ENCODE measurements at regions not wholly inside any gene's neighbourhood (a gene's known extent, or its start where the extent isn't known, plus 50 kb on each side); places are given as distances from the start of the nearest gene placed in this dataset.
A peak's percentile ranks its signal among the peaks of the same experiment; 100 is the strongest.

- no peaks in the 10 kb centered on the region for H3K36me3 Mint-ChIP-seq
- CTCF ChIA-PET, result no interaction called here
- intact Hi-C loops (cut with micrococcal nuclease), result no loop called here
- H3K27ac Mint-ChIP-seq, result no peak overlapping the region
- DNase-seq, result no peak
- H3K4me3 Mint-ChIP-seq, result no peak overlapping the region
- POLR2A ChIA-PET, result no interaction called here
- H3K27me3 Mint-ChIP-seq, result no peaks in the 10 kb centered on the region
- H3K4me1 Mint-ChIP-seq (ENCODE audit: low read depth), result peaks cover 41% of the 10 kb centered on the region
- no peaks in the 10 kb centered on the region for H3K9me3 Mint-ChIP-seq
These were observed 57.0 kb upstream of the MSN start for GRCh38 chrX:65610481-65610880.

DNA sequence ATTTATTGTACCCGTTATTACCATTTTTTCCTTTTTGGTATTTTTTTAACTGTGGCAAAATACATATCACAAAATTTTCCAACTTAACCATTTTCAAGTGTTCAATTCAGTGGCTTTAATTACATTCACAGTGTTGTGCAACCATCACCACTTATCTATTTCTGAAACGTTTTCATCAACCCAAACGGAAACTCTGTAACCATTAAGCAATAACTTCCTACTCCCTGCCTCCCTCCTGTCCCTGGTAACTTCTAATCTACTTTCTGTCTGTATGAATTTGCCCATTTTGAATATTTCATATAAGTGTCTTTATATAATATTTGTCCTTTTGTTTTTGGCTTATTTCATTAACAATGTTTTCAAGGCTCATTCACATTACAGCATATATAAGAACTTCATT lies 57.4 kb upstream of the MSN start:
- Mint-ChIP-seq H3K27ac (no peak overlapping the region), H3K27me3 (no peaks in the 10 kb centered on the region), H3K36me3 (no peaks in the 10 kb centered on the region), H3K4me3 (no peak overlapping the region), H3K4me1 (ENCODE audit: low read depth) (peaks cover 45% of the 10 kb centered on the region), H3K9me3 (no peaks in the 10 kb centered on the region)
- DNase-seq, result no peak
- CTCF ChIA-PET, result no interaction called here
- intact Hi-C loops (cut with micrococcal nuclease), result no loop called here
- POLR2A ChIA-PET, result no interaction called here

DNA sequence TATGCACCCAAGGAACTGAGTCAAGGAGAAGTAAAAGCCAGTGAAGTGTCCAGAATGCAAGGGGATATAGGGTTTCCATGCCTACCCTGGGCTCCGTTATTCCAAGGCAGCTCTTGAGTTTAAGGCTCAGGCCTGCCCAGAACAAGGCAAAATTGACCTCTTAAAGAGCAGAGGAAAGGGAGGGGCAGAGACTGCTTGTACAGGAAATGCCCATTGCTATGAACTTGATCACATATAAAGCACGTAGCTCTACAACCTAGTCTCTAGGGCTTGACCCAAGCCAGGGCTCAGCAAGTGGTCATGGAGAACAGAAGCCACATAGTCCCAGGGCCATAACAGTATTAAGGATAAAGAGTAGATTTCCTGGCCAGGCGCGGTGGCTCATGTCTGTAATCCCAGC lies 58.2 kb upstream of the MSN start:
- Mint-ChIP-seq H3K9me3 (no peaks in the 10 kb centered on the region), H3K4me1 (ENCODE audit: low read depth) (peaks cover 53% of the 10 kb centered on the region), H3K4me3 (no peak overlapping the region), H3K27me3 (no peaks in the 10 kb centered on the region), H3K36me3 (no peaks in the 10 kb centered on the region), H3K27ac (no peak overlapping the region)
- intact Hi-C loops (cut with micrococcal nuclease), result no loop called here
- ChIA-PET CTCF (interaction anchor here (1.4 kb wide), 1 partner anchor 58 kb away, joined by 3 read pairs; the partner anchor contains the start of gene MSN), POLR2A (interaction anchor here (0.8 to 1.1 kb wide), 2 partner anchors 13 to 89 kb away, joined by 3 to 4 read pairs; no protein-coding TSS in a partner anchor)
- DNase-seq, result no peak

DNA sequence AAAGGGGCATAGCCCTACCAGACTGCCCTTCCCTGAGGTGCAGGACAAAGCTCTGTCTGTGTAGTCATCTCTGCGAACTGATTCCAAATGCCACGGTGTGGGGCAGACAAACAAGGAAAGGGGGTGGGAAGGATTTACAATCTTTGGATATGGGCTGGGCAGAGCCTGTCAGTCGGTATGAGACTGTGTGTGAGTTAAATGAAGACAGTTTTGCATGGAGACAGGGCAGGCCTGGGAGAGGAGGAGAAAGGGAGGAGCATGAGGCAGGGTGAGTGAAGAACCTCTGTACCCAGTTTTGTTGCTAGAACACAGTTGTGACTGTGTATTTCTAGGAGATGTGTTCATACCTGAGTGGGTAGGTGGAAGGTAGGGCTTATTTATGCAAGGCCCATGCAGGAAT lies 59.4 kb upstream of the MSN start:
- Mint-ChIP-seq H3K9me3 (no peaks in the 10 kb centered on the region), H3K4me3 (no peak overlapping the region), H3K36me3 (no peaks in the 10 kb centered on the region), H3K27me3 (no peaks in the 10 kb centered on the region), H3K27ac (peak overlapping the region; percentile 71), H3K4me1 (ENCODE audit: low read depth) (peaks cover 55% of the 10 kb centered on the region)
- DNase-seq, result no peak
- POLR2A ChIA-PET, result interaction anchor here (1.0 to 1.1 kb wide), 2 partner anchors 36 to 90 kb away, joined by 3 read pairs; no protein-coding TSS in a partner anchor
- intact Hi-C loops (cut with micrococcal nuclease), result no loop called here
- CTCF ChIA-PET, result no interaction called here

GRCh38 chrX:65607070-65607742 lies 60.2 kb upstream of the MSN start:
- Mint-ChIP-seq H3K27ac (peak overlapping the region; percentile 82), H3K36me3 (no peaks in the 10 kb centered on the region), H3K9me3 (no peaks in the 10 kb centered on the region), H3K4me3 (peak overlapping the region; percentile 20), H3K27me3 (no peaks in the 10 kb centered on the region), H3K4me1 (ENCODE audit: low read depth) (peaks cover 64% of the 10 kb centered on the region)
- intact Hi-C loops (cut with micrococcal nuclease), result loop anchor here (1.0 kb wide), 1 partner anchor 12 kb away; no protein-coding TSS in a partner anchor
- peak; percentile 47 for DNase-seq
- ChIA-PET POLR2A (interaction anchor here (1.0 to 2.1 kb wide), 2 partner anchors 11 to 51 kb away, joined by 3 to 13 read pairs; no protein-coding TSS in a partner anchor), CTCF (interaction anchor here (0.6 to 1.6 kb wide), 3 partner anchors 11 to 66 kb away, joined by 3 to 5 read pairs (median 5); no protein-coding TSS in a partner anchor)

- intact Hi-C loops (cut with micrococcal nuclease), result no loop called here
- peaks cover 77% of the 10 kb centered on the region for H3K4me1 Mint-ChIP-seq (ENCODE audit: low read depth)
- no peaks in the 10 kb centered on the region for H3K27me3 Mint-ChIP-seq
- peak overlapping the region; percentile 91 for H3K27ac Mint-ChIP-seq
- no peaks in the 10 kb centered on the region for H3K9me3 Mint-ChIP-seq
- no peak for DNase-seq
- H3K4me3 Mint-ChIP-seq, result no peak overlapping the region
- POLR2A ChIA-PET, result interaction anchor here (1.3 to 1.8 kb wide), 3 partner anchors 62 to 67 kb away, joined by 3 to 9 read pairs (median 5); partner anchors contain the start of gene MSN
- H3K36me3 Mint-ChIP-seq, result no peaks in the 10 kb centered on the region
- CTCF ChIA-PET, result interaction anchor here (0.9 to 1.6 kb wide), 4 partner anchors 10 to 119 kb away, joined by 3 to 6 read pairs (median 3); no protein-coding TSS in a partner anchor
These were observed 65.3 kb upstream of the MSN start for GRCh38 chrX:65602221-65602560.

DNA sequence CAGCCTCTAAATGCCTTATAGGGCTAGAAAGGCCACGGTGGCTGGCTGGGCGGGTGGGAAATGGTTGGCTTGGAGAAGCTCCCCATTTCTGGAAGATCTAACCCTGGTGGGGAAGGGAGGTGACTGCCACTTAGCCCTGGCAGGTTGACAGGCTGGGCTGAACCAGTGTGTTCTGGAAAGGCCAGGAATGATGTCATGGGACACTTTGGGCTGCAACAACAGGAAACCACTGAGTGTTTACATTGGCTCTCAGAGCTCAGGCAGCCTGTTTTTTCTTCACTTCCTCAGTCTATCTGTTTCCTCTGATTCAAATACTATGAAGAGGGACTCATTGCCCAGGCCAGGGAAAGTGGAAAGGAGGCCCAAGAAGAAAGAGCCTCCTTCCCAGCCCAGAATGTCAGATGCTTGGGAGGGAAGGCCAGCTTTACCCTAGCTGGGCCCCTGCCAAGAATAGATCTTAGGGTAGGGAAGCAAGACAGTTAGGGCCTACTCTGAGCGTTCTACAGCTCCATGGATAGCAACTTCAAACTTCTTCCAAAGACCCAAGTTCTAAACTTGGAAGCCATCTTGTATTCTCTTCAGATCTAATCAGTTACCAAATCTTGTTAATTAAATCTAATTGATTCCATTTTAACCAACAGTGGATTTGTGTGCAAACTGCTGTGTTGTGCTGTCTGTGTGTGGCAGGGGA lies 65.8 kb upstream of the MSN start:
- CTCF ChIA-PET, result interaction anchor here (1.0 to 1.6 kb wide), 3 partner anchors 11 to 119 kb away, joined by 3 to 6 read pairs (median 3); no protein-coding TSS in a partner anchor

DNA sequence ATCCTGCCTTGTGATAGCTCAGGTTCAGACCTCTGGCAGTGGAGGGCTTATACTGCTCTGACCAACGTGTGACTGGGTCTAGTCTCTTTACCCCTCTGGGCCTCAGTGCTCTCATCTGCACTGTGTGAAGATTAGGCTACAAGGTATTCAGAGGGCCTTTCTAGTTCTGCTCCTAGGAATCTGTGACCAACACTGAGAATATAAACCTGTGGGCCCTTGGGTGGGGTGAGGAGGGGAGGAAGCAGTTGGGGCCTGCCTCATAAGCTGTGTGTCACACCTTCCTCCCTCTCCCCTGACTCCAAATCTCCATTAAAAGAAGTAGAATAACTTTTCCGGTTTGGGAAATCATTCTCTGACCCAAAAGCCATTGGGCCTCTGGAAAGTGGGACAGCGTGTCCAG lies 66.3 kb upstream of the MSN start:
- DNase-seq, result peak; percentile 57
- Mint-ChIP-seq H3K9me3 (no peaks in the 10 kb centered on the region), H3K27ac (peak overlapping the region; percentile 91), H3K36me3 (no peaks in the 10 kb centered on the region), H3K4me1 (ENCODE audit: low read depth) (peaks cover 81% of the 10 kb centered on the region), H3K4me3 (no peak overlapping the region), H3K27me3 (no peaks in the 10 kb centered on the region)
- intact Hi-C loops (cut with micrococcal nuclease), result loop anchor here (1.0 kb wide), 1 partner anchor 66 kb away; the partner anchor contains the start of gene MSN
- POLR2A ChIA-PET, result interaction anchor here (0.6 to 1.8 kb wide), 6 partner anchors 57 to 86 kb away, joined by 3 to 9 read pairs (median 5); partner anchors contain the start of gene MSN
- CTCF ChIA-PET, result interaction anchor here (1.3 to 1.6 kb wide), 3 partner anchors 10 to 103 kb away, joined by 3 to 6 read pairs (median 3); no protein-coding TSS in a partner anchor

More for the DNA sequence above, 65.8 kb upstream of the MSN start:
- POLR2A ChIA-PET, result interaction anchor here (1.3 to 1.8 kb wide), 5 partner anchors 56 to 86 kb away, joined by 3 to 9 read pairs (median 5); partner anchors contain the start of gene MSN
- H3K27ac Mint-ChIP-seq, result peak overlapping the region; percentile 91
- no peaks in the 10 kb centered on the region for H3K36me3 Mint-ChIP-seq
- H3K27me3 Mint-ChIP-seq, result no peaks in the 10 kb centered on the region
- peak; percentile 70 for DNase-seq
- no peaks in the 10 kb centered on the region for H3K9me3 Mint-ChIP-seq
- peaks cover 76% of the 10 kb centered on the region for H3K4me1 Mint-ChIP-seq (ENCODE audit: low read depth)
- intact Hi-C loops (cut with micrococcal nuclease), result loop anchor here (1.0 kb wide), 1 partner anchor 66 kb away; the partner anchor contains the start of gene MSN
- H3K4me3 Mint-ChIP-seq, result no peak overlapping the region

DNA sequence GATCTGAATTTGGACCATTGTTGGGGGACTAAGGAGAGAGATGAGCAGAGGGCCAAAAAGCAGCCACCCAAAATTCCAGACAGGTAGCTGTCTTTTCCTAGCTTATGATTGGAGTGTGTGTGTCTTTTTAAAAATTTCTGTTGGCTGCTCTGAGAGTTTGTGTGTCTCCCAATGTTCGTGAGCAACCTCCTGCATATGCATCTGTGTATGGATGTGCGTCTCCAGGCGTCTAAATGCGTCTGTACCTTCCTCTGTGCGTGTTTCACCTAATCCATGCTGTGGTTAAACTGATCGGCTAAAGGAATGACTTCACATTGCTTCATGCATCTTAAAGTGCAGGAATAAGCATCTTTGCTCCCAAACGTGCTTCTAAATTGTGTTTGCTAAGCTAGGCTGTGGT lies 65.5 kb upstream of the LAS1L start:
- H3K9me3 Mint-ChIP-seq, result no peaks in the 10 kb centered on the region
- ChIA-PET CTCF (interaction anchor here (1.3 kb wide), 1 partner anchor 104 kb away, joined by 3 read pairs; no protein-coding TSS in a partner anchor), POLR2A (interaction anchor here (1.4 to 1.8 kb wide), 3 partner anchors 58 to 87 kb away, joined by 5 read pairs; no protein-coding TSS in a partner anchor)
- no peaks in the 10 kb centered on the region for H3K36me3 Mint-ChIP-seq
- H3K4me3 Mint-ChIP-seq, result peak overlapping the region; percentile 17
- no peak for DNase-seq
- intact Hi-C loops (cut with micrococcal nuclease), result no loop called here
- peak overlapping the region; percentile 56 for H3K27ac Mint-ChIP-seq
- H3K27me3 Mint-ChIP-seq, result no peaks in the 10 kb centered on the region
- H3K4me1 Mint-ChIP-seq (ENCODE audit: low read depth), result peaks cover 75% of the 10 kb centered on the region

DNA sequence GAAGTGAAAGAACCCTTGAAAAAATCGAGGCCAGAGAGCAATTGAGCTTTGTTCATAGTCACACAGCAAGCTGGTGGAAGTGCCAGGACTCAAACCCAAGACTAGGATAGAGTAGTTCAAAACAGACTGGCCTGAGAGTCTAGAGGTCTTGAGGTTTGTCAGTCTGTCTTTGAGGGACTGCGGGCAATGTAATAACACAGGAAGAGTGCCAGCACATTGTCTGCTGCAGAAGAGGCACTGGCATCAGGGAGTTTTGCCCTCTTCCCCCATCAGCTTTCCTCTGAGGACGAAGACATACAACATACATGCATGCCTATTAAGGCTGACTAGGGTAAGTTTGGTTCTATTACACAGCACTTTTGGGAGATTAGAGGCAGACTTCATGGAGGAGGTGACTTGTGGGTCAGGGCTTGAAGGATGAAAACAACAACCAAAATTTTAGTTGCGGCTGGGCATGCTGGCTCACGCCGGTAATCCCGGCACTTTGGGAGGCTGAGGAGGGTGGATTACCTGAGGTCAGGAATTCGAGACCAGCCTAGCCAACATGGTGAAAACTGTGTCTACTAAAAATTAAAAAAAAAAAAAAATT lies 64.1 kb upstream of the LAS1L start:
- peak; percentile 14 for DNase-seq
- Mint-ChIP-seq H3K27me3 (no peaks in the 10 kb centered on the region), H3K9me3 (no peaks in the 10 kb centered on the region), H3K4me1 (ENCODE audit: low read depth) (peaks cover 75% of the 10 kb centered on the region), H3K27ac (peak overlapping the region; percentile 91), H3K4me3 (peak overlapping the region; percentile 77), H3K36me3 (no peaks in the 10 kb centered on the region)
- POLR2A ChIA-PET, result interaction anchor here (1.2 kb wide), 1 partner anchor 69 kb away, joined by 4 read pairs; the partner anchor contains the start of gene MSN
- CTCF ChIA-PET, result interaction anchor here (1.2 kb wide), 1 partner anchor 99 kb away, joined by 3 read pairs; no protein-coding TSS in a partner anchor
- intact Hi-C loops (cut with micrococcal nuclease), result loop anchor here (1.0 kb wide), 1 partner anchor 97 kb away; no protein-coding TSS in a partner anchor

- peak overlapping the region; percentile 43 for H3K4me3 Mint-ChIP-seq
- no peaks in the 10 kb centered on the region for H3K36me3 Mint-ChIP-seq
- CTCF ChIA-PET, result interaction anchor here (0.6 to 2.1 kb wide), 15 partner anchors 10 to 406 kb away, joined by 3 to 12 read pairs (median 3); partner anchors contain the start of gene MSN
- DNase-seq, result peak; percentile 76
- H3K27ac Mint-ChIP-seq, result peak overlapping the region; percentile 96
- POLR2A ChIA-PET, result interaction anchor here (0.6 to 1.8 kb wide), 8 partner anchors 10 to 431 kb away, joined by 3 to 13 read pairs (median 7); partner anchors contain the start of gene MSN
- H3K4me1 Mint-ChIP-seq (ENCODE audit: low read depth), result peaks cover 59% of the 10 kb centered on the region
- H3K9me3 Mint-ChIP-seq, result no peaks in the 10 kb centered on the region
- no peaks in the 10 kb centered on the region for H3K27me3 Mint-ChIP-seq
- intact Hi-C loops (cut with micrococcal nuclease), result no loop called here
These were observed 61.9 kb upstream of the LAS1L start for GRCh38 chrX:65596270-65597034.

Measured in activated CD4-positive, alpha-beta memory T cell treated with anti-CD3 and anti-CD28 coated beads for 36 hours (primary cell).